Heart left ventricle (tissue), 16 donors: ENCODE measurements at regions not wholly inside any gene's neighbourhood (a gene's known extent, or its start where the extent isn't known, plus 50 kb on each side); places are given as distances from the start of the nearest gene placed in this dataset.

ENCODE experiments used
- ATAC-seq, 4 donors: fragments of 200-7000 bp; cut with Tn5 transposase; one replicate each; pipeline ENCODE4 v1.9.1; 2020 to 2022; ENCODE audit warnings: moderate library complexity in 4 of 4, mild to moderate bottlenecking in 3 of 4, moderate number of reproducible peaks in 1 of 4
- DNase-seq, 5 donors: peaks; one replicate each; pipeline ENCODE4 v3.0.0-alpha.2; 2020
- H3K27ac ChIP-seq, 12 donors: fragments of 200-600 bp; sonication (generic) in 4 of 12; one replicate each; pipeline versions ENCODE4 v1.5.0 to v1.8.0; 2016 to 2022; ENCODE audit warnings: mild to moderate bottlenecking in 2 of 12
- H3K27me3 ChIP-seq, 9 donors: fragments of 200-600 bp; sonication (generic) in 2 of 9; one replicate each; pipeline versions ENCODE4 v1.5.1 to v1.8.0; 2016 to 2022; ENCODE audit warnings: mild to moderate bottlenecking in 3 of 9
- H3K36me3 ChIP-seq, 9 donors: fragments of 200-600 bp; sonication (generic) in 2 of 9; one replicate each; pipeline versions ENCODE4 v1.5.0 to v1.8.0; 2018 to 2022; ENCODE audit warnings: mild to moderate bottlenecking in 2 of 9
- H3K4me1 ChIP-seq, 12 donors: fragments of 200-600 bp; sonication (generic) in 4 of 12; one replicate each; pipeline versions ENCODE4 v1.5.0 to v1.8.0; 2016 to 2022; ENCODE audit warnings: mild to moderate bottlenecking in 3 of 12
- H3K4me3 ChIP-seq, 12 donors: fragments of 200-600 bp; sonication (generic) in 4 of 12; one replicate each; pipeline versions ENCODE4 v1.5.0 to v1.8.0; 2017 to 2022; ENCODE audit warnings: mild to moderate bottlenecking in 9 of 12, moderate library complexity in 4 of 12
- H3K9me3 ChIP-seq, 12 donors: fragments of 200-600 bp; sonication (generic) in 4 of 12; one replicate each; pipeline versions ENCODE4 v1.5.0 to v1.8.0; 2016 to 2022; ENCODE audit warnings: mild to moderate bottlenecking in 1 of 12
- POLR2A ChIP-seq, 2 donors: fragments of 450-650 bp; IDR thresholded peaks; one replicate each; pipeline ENCODE4 v1.6.1; 2017; ENCODE audit warnings: antibody characterized with exemption in 2 of 2, mild to moderate bottlenecking in 2 of 2, moderate library complexity in 2 of 2
- WGBS, 4 donors: extraction: QIAGEN DNeasy Blood & Tissue Kit in 2 of 4; methylation state at CpG; one replicate each; pipeline versions ENCODE4 v1.1.5 to v1.1.7; 2013 to 2018; 5-methylcytosine and 5-hydroxymethylcytosine counted together
- intact Hi-C, 10 donors: fragments of 100-400 bp; cut with DNase I; formaldehyde crosslinking; loops; one replicate each; pipeline versions ENCODE4 v1.11.1 to v1.14.2; 2022
- TF ChIP-seq, protein P1 (sequence below), 12 donors: fragments of 200-600 bp; sonication (generic) in 4 of 12; IDR thresholded peaks; one replicate each; pipeline versions ENCODE4 v1.5.0 to v1.8.0; 2018 to 2022; ENCODE audit warnings: antibody characterized with exemption in 12 of 12, mild to moderate bottlenecking in 5 of 12
- donor health status: ischemic (EF 13 %, LVEDD 7.1; RV severe dilation, severe dysfunction).
- donor health status: healthy with polysubstance abuse.
- donor health status: DM: no; HTN: yes; CAD: no.
- donor health status: DM: no; HTN: no; CAD: no.
- donor health status: ischemic (EF 25% LVEDD 6.9; RV normal size, moderate dysfunction).
- donor health status: ischemic (EF 25% LVEDD 5.7; RV mildly dilated, moderate dysfunction).
- donor health status: healthy.
- donor health status: DM: yes; HTN: yes; CAD: no.
- donor health status: ischemic (EF 35%, LVEDD 5.7; RV mildly dilated, moderate dysfunction).
- donor health status: nonischemic (EF 11% LVEDD 7.7; RV severe dilation, severe dysfunction).
- donor health status: DM: yes; HTN: yes; CAD: no.
- donor health status: PGD.
- donor health status: ischemic (EF 29% LVEDD 5.4; RV normal size, mild dysfunction).
- donor health status: nonischemic (EF 23%, LVEDD 6.1; RV moderate dilation, normal function).

DNA sequence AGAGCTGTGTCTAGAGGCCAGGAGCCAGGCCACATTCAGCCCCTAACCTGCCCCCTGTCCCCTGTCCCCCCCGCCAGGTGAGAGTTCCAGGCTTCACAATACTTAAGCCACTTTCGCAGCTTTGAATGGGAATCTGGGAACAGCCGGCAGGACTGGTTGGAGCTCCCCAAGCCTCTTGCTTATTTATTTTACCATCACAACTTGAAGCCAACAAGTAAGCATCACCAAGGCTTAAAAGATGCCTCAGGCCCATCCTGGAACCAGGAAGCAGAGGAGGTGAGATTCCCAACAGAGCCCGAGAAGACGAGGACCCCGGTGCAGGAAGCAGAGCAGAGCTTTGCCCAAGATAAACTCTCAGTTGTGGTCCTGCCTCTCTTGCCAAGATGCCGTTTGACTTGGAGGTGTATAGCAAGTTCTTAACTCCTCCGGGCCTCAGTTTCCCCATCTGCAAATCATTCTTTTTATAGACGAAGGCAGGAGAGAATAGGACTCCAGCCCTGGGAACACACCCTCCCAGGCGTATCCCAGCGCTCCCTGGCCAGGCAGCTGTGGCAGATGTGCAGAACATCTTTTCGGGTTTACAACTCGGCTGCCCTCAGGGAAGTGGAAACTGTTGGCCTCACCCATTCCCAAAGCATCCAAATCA is 66.8 kb upstream of the SLC25A33 start:
- DNase-seq, result no peak
- Histone ChIP-seq H3K4me3 (no peak overlapping the region), H3K27ac (peak overlapping the region in 1 of 12 donors; percentile 14), H3K27me3 (peaks cover 0 to 8% (median 0%) of the 10 kb centered on the region in 9 donors), H3K9me3 (no peaks in the 10 kb centered on the region), H3K4me1 (peaks cover 0 to 6% (median 0%) of the 10 kb centered on the region in 12 donors), H3K36me3 (no peaks in the 10 kb centered on the region)
- WGBS, 4 donors, result 38 to 66% (median 61%) methylated on average over 12 to 13 of the region's 13 CpGs
- no peak for ATAC-seq
- intact Hi-C loops, result no loop called here
- TF ChIP-seq, protein P1, sequence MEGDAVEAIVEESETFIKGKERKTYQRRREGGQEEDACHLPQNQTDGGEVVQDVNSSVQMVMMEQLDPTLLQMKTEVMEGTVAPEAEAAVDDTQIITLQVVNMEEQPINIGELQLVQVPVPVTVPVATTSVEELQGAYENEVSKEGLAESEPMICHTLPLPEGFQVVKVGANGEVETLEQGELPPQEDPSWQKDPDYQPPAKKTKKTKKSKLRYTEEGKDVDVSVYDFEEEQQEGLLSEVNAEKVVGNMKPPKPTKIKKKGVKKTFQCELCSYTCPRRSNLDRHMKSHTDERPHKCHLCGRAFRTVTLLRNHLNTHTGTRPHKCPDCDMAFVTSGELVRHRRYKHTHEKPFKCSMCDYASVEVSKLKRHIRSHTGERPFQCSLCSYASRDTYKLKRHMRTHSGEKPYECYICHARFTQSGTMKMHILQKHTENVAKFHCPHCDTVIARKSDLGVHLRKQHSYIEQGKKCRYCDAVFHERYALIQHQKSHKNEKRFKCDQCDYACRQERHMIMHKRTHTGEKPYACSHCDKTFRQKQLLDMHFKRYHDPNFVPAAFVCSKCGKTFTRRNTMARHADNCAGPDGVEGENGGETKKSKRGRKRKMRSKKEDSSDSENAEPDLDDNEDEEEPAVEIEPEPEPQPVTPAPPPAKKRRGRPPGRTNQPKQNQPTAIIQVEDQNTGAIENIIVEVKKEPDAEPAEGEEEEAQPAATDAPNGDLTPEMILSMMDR (IDR thresholded peaks at IDR 0.05), result no peak
- no peak for TF ChIP-seq POLR2A (IDR thresholded peaks at IDR 0.05)

DNA sequence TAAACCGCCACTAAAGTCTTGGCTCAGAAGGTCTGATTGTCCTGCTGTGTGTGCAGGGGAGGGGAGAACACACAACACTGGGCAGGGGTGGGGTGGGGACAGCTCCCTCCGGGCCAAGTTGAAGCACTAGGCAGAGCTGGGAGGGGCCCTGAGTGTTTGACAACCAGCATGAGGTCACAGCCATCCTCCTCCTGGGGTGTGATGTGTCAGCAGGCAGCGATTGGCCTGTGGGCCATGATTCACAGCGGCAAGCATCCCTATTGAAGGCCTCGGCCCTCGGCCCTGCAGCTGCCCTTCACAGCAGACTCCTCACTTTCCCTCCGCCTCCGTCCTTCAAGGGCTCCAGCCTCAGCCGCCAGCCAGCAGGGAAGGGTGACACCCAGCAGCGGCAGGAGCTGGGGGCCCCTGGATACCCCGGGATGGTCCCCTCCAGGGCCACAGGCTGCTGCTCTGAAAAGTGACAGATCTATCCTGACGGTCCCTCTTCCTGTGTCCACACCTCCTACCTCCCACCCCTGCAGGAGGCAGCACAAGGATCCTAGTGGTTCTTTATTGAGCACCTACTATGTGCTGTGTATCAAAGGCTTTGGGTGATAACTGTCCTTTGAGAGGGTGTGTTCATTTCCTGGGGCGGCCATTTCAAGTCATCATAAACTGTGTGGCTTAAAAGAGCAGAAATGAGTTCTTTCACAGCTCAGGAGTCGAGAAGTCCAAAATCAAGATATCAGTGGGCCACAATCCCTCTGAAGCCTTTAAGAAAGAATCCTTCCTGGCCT is 66.0 kb upstream of the SLC25A33 start:
- Histone ChIP-seq H3K4me3 (no peak overlapping the region), H3K27ac (peak overlapping the region in 3 of 12 donors; percentile 5 to 32 (median 11)), H3K36me3 (no peaks in the 10 kb centered on the region), H3K4me1 (peaks cover 0 to 6% (median 0%) of the 10 kb centered on the region in 12 donors), H3K27me3 (peaks cover 0 to 8% (median 0%) of the 10 kb centered on the region in 9 donors), H3K9me3 (no peaks in the 10 kb centered on the region)
- DNase-seq, result peak; percentile 51 to 81 (median 70)
- TF ChIP-seq POLR2A (IDR thresholded peaks at IDR 0.05), result no peak
- TF ChIP-seq, protein P1 (IDR thresholded peaks at IDR 0.05), result no peak
- ATAC-seq, result peak; percentile 65 to 97 (median 92)
- intact Hi-C loops, result no loop called here
- WGBS, 4 donors, result 41 to 65% (median 50%) methylated on average over 12 to 14 of the region's 14 CpGs

DNA sequence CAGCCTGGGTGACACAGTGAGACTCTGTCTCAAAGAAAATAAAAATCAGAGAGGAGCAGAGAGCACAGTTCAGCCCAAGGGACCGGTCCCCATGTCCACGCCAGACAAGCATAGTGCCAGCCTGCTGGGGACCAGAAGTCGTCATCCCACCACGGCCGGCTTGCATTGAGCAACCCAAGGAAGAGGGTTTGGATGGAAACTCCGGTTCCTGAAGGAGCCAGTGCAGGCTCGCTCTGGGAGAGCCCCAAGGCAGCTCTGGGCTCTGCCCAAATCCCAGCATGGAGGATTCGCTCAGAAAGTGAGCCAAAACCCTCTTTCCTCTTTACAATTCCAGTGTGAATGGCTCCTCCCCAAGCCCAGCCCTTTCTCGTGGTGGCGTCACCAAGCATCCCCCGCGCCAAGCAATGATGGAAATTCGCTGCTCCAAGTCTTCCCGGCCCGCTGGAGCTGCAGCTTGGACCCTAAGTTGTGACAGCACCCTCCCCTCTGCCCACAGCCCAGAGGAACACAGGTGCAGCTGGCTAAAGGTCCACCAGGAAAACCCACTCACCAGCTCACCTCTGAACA is 64.1 kb upstream of the SLC25A33 start:
- no peak for DNase-seq
- TF ChIP-seq, protein P1 (IDR thresholded peaks at IDR 0.05), result no peak
- TF ChIP-seq POLR2A (IDR thresholded peaks at IDR 0.05), result no peak
- no peak overlapping the region for H3K4me3 ChIP-seq
- no peak for ATAC-seq
- H3K36me3 ChIP-seq, result no peaks in the 10 kb centered on the region
- peaks cover 0 to 8% (median 0%) of the 10 kb centered on the region in 9 donors for H3K27me3 ChIP-seq
- intact Hi-C loops, result no loop called here
- WGBS, 4 donors, result 76 to 83% (median 78%) methylated on average over 15 of the region's 15 CpGs
- no peaks in the 10 kb centered on the region for H3K9me3 ChIP-seq
- H3K27ac ChIP-seq, result no peak overlapping the region
- peaks cover 0 to 6% (median 0%) of the 10 kb centered on the region in 12 donors for H3K4me1 ChIP-seq
